Skeletal muscle satellite cell (primary cell): ENCODE measurements at regions not wholly inside any gene's neighbourhood (a gene's known extent, or its start where the extent isn't known, plus 50 kb on each side); places are given as distances from the start of the nearest gene placed in this dataset.

ENCODE experiments used
- H3K27me3 ChIP-seq: 2 replicates; pipeline ENCODE4 v1.7.0; 2013; ENCODE audit warnings: low read length; ENCODE audit not compliant: control insufficient read depth, insufficient read depth
- H3K36me3 ChIP-seq: 2 replicates; pipeline ENCODE4 v1.7.0; 2013; ENCODE audit warnings: mild to moderate bottlenecking, control low read depth, low read length; ENCODE audit not compliant: insufficient read depth
- H3K4me1 ChIP-seq: 2 replicates; pipeline ENCODE4 v1.7.0; 2013; ENCODE audit warnings: low read length; ENCODE audit not compliant: control insufficient read depth, insufficient read depth
- H3K4me2 ChIP-seq: 2 replicates; pipeline ENCODE4 v1.7.0; 2013; ENCODE audit warnings: mild to moderate bottlenecking, low read length
- H3K4me3 ChIP-seq: 2 replicates; pipeline ENCODE4 v1.7.0; 2013; ENCODE audit warnings: low read length
- H3K9ac ChIP-seq: 2 replicates; pipeline ENCODE4 v1.7.0; 2013; ENCODE audit warnings: mild to moderate bottlenecking, low read depth, low read length, moderate library complexity
- H3K9me3 ChIP-seq: replicated peaks from 2 replicates; pipeline ENCODE4 v1.7.0; 2013; ENCODE audit warnings: mild to moderate bottlenecking, control low read depth, low read length

- no peaks in the 10 kb centered on the region for H3K9me3 ChIP-seq
- H3K4me1 ChIP-seq: peaks cover 4% of the 10 kb centered on the region
- no peak overlapping the region for H3K4me2 ChIP-seq
- H3K27me3 ChIP-seq: no peaks in the 10 kb centered on the region
- H3K36me3 ChIP-seq: no peaks in the 10 kb centered on the region
- H3K9ac ChIP-seq: no peak overlapping the region
- H3K4me3 ChIP-seq: no peak overlapping the region
These were observed 164.6 kb upstream of the BCL6 start for GRCh38 chr3:187909866-187910265.

- Histone ChIP-seq H3K9ac (no peak overlapping the region), H3K36me3 (no peaks in the 10 kb centered on the region), H3K9me3 (no peaks in the 10 kb centered on the region), H3K4me1 (peaks cover 4% of the 10 kb centered on the region), H3K4me2 (no peak overlapping the region), H3K27me3 (no peaks in the 10 kb centered on the region), H3K4me3 (no peak overlapping the region)
These were observed 166.7 kb upstream of the BCL6 start for GRCh38 chr3:187912007-187912406.

GRCh38 chr3:187913617-187914033 lies 168.4 kb upstream of the BCL6 start:
- H3K4me3 ChIP-seq: no peak overlapping the region
- no peaks in the 10 kb centered on the region for H3K36me3 ChIP-seq
- no peak overlapping the region for H3K4me2 ChIP-seq
- H3K4me1 ChIP-seq: peaks cover 9% of the 10 kb centered on the region
- no peak overlapping the region for H3K9ac ChIP-seq
- no peaks in the 10 kb centered on the region for H3K9me3 ChIP-seq
- no peaks in the 10 kb centered on the region for H3K27me3 ChIP-seq

- H3K9me3 ChIP-seq: no peaks in the 10 kb centered on the region
- peaks cover 9% of the 10 kb centered on the region for H3K4me1 ChIP-seq
- no peak overlapping the region for H3K9ac ChIP-seq
These were observed 169.0 kb upstream of the BCL6 start for GRCh38 chr3:187914231-187914630.

GRCh38 chr3:187916072-187916471 lies 170.8 kb upstream of the BCL6 start:
- H3K4me2 ChIP-seq: no peak overlapping the region
- H3K9me3 ChIP-seq: no peaks in the 10 kb centered on the region
- H3K27me3 ChIP-seq: no peaks in the 10 kb centered on the region
- H3K9ac ChIP-seq: no peak overlapping the region
- H3K36me3 ChIP-seq: no peaks in the 10 kb centered on the region
- no peak overlapping the region for H3K4me3 ChIP-seq
- peaks cover 9% of the 10 kb centered on the region for H3K4me1 ChIP-seq

More at GRCh38 chr3:187914231-187914630, 169.0 kb upstream of the BCL6 start:
- Histone ChIP-seq H3K27me3 (no peaks in the 10 kb centered on the region), H3K4me2 (no peak overlapping the region), H3K4me3 (no peak overlapping the region), H3K36me3 (no peaks in the 10 kb centered on the region)

GRCh38 chr3:187918081-187918644 lies 172.9 kb upstream of the BCL6 start:
- H3K9me3 ChIP-seq: no peaks in the 10 kb centered on the region
- no peaks in the 10 kb centered on the region for H3K36me3 ChIP-seq
- no peaks in the 10 kb centered on the region for H3K27me3 ChIP-seq
- peaks cover 16% of the 10 kb centered on the region for H3K4me1 ChIP-seq
- H3K4me2 ChIP-seq: no peak overlapping the region
- H3K4me3 ChIP-seq: no peak overlapping the region
- H3K9ac ChIP-seq: no peak overlapping the region

- Histone ChIP-seq H3K4me2 (no peak overlapping the region), H3K9me3 (no peaks in the 10 kb centered on the region), H3K36me3 (no peaks in the 10 kb centered on the region), H3K27me3 (no peaks in the 10 kb centered on the region), H3K9ac (no peak overlapping the region), H3K4me1 (peaks cover 17% of the 10 kb centered on the region), H3K4me3 (no peak overlapping the region)
These were observed 173.8 kb upstream of the BCL6 start for GRCh38 chr3:187919048-187919447.

- Histone ChIP-seq H3K4me3 (no peak overlapping the region), H3K4me2 (no peak overlapping the region)
These were observed 174.3 kb upstream of the BCL6 start for GRCh38 chr3:187919544-187919943.

GRCh38 chr3:187920030-187920429 lies 174.8 kb upstream of the BCL6 start:
- peaks cover 17% of the 10 kb centered on the region for H3K4me1 ChIP-seq
- H3K9ac ChIP-seq: no peak overlapping the region
- no peak overlapping the region for H3K4me3 ChIP-seq
- H3K27me3 ChIP-seq: no peaks in the 10 kb centered on the region
- H3K4me2 ChIP-seq: no peak overlapping the region
- no peaks in the 10 kb centered on the region for H3K9me3 ChIP-seq
- no peaks in the 10 kb centered on the region for H3K36me3 ChIP-seq

More at GRCh38 chr3:187919544-187919943, 174.3 kb upstream of the BCL6 start:
- Histone ChIP-seq H3K36me3 (no peaks in the 10 kb centered on the region), H3K9ac (no peak overlapping the region), H3K9me3 (no peaks in the 10 kb centered on the region), H3K4me1 (peaks cover 17% of the 10 kb centered on the region), H3K27me3 (no peaks in the 10 kb centered on the region)

- Histone ChIP-seq H3K9ac (no peak overlapping the region), H3K9me3 (no peaks in the 10 kb centered on the region), H3K4me3 (no peak overlapping the region), H3K4me1 (peaks cover 17% of the 10 kb centered on the region), H3K27me3 (no peaks in the 10 kb centered on the region), H3K4me2 (no peak overlapping the region), H3K36me3 (no peaks in the 10 kb centered on the region)
These were observed 175.6 kb upstream of the BCL6 start for GRCh38 chr3:187920913-187921312.

GRCh38 chr3:187921391-187922074 lies 176.3 kb upstream of the BCL6 start:
- peaks cover 17% of the 10 kb centered on the region for H3K4me1 ChIP-seq
- no peak overlapping the region for H3K4me2 ChIP-seq

More at GRCh38 chr3:187921391-187922074, 176.3 kb upstream of the BCL6 start:
- no peaks in the 10 kb centered on the region for H3K9me3 ChIP-seq
- no peak overlapping the region for H3K4me3 ChIP-seq
- H3K36me3 ChIP-seq: no peaks in the 10 kb centered on the region
- no peaks in the 10 kb centered on the region for H3K27me3 ChIP-seq
- no peak overlapping the region for H3K9ac ChIP-seq
